ENCODE measurements at regions not wholly inside any gene's neighbourhood (a gene's known extent, or its start where the extent isn't known, plus 50 kb on each side); places are given as distances from the start of the nearest gene placed in this dataset.
A peak's percentile ranks its signal among the peaks of the same experiment; 100 is the strongest.

GRCh38 chr19:32035626-32036025, 309.8 kb upstream of the ZNF507 start:
- Histone ChIP-seq H3K27me3 (ENCODE audit: control insufficient read depth, insufficient read depth, low read length) (peaks cover 3% of the 10 kb centered on the region; the same call in 1 of the 2 replicates), H3K36me3 (ENCODE audit: control insufficient read depth, insufficient read depth, low read length) (no peaks in the 10 kb centered on the region), H3K9me3 (ENCODE audit: control insufficient read depth, insufficient read depth, low read length) (no peaks in the 10 kb centered on the region), H3K4me3 (ENCODE audit: low read depth, low read length) (no peak overlapping the region), H3K9ac (ENCODE audit: low read depth, low read length) (no peak overlapping the region), H3K4me1 (ENCODE audit: control insufficient read depth, insufficient read depth, low read length) (peaks cover 24% of the 10 kb centered on the region), H3K27ac (ENCODE audit: low read depth, low read length) (no peak overlapping the region)

GRCh38 chr19:32038021-32038920, 307.1 kb upstream of the ZNF507 start:
- Histone ChIP-seq H3K4me3 (ENCODE audit: low read depth, low read length) (no peak overlapping the region), H3K27ac (ENCODE audit: low read depth, low read length) (no peak overlapping the region), H3K27me3 (ENCODE audit: control insufficient read depth, insufficient read depth, low read length) (peaks cover 13% of the 10 kb centered on the region), H3K4me1 (ENCODE audit: control insufficient read depth, insufficient read depth, low read length) (peaks cover 34% of the 10 kb centered on the region), H3K9me3 (ENCODE audit: control insufficient read depth, insufficient read depth, low read length) (no peaks in the 10 kb centered on the region), H3K9ac (ENCODE audit: low read depth, low read length) (no peak overlapping the region), H3K36me3 (ENCODE audit: control insufficient read depth, insufficient read depth, low read length) (no peaks in the 10 kb centered on the region)

GRCh38 chr19:32038961-32039360, 306.4 kb upstream of the ZNF507 start:
- Histone ChIP-seq H3K4me1 (ENCODE audit: control insufficient read depth, insufficient read depth, low read length) (peaks cover 34% of the 10 kb centered on the region), H3K9ac (ENCODE audit: low read depth, low read length) (no peak overlapping the region), H3K27ac (ENCODE audit: low read depth, low read length) (no peak overlapping the region), H3K27me3 (ENCODE audit: control insufficient read depth, insufficient read depth, low read length) (peaks cover 13% of the 10 kb centered on the region), H3K4me3 (ENCODE audit: low read depth, low read length) (no peak overlapping the region), H3K9me3 (ENCODE audit: control insufficient read depth, insufficient read depth, low read length) (no peaks in the 10 kb centered on the region), H3K36me3 (ENCODE audit: control insufficient read depth, insufficient read depth, low read length) (no peaks in the 10 kb centered on the region)

- Histone ChIP-seq H3K36me3 (ENCODE audit: control insufficient read depth, insufficient read depth, low read length) (no peaks in the 10 kb centered on the region), H3K27me3 (ENCODE audit: control insufficient read depth, insufficient read depth, low read length) (peaks cover 13% of the 10 kb centered on the region), H3K9ac (ENCODE audit: low read depth, low read length) (no peak overlapping the region), H3K27ac (ENCODE audit: low read depth, low read length) (no peak overlapping the region), H3K4me3 (ENCODE audit: low read depth, low read length) (no peak overlapping the region), H3K9me3 (ENCODE audit: control insufficient read depth, insufficient read depth, low read length) (no peaks in the 10 kb centered on the region), H3K4me1 (ENCODE audit: control insufficient read depth, insufficient read depth, low read length) (peaks cover 34% of the 10 kb centered on the region)
These were observed 306.0 kb upstream of the ZNF507 start for GRCh38 chr19:32039440-32039839.

- no peaks in the 10 kb centered on the region for H3K36me3 ChIP-seq (ENCODE audit: control insufficient read depth, insufficient read depth, low read length)
- no peak overlapping the region for H3K27ac ChIP-seq (ENCODE audit: low read depth, low read length)
- no peak overlapping the region for H3K9ac ChIP-seq (ENCODE audit: low read depth, low read length)
- H3K27me3 ChIP-seq (ENCODE audit: control insufficient read depth, insufficient read depth, low read length): peaks cover 13% of the 10 kb centered on the region
- peaks cover 31% of the 10 kb centered on the region for H3K4me1 ChIP-seq (ENCODE audit: control insufficient read depth, insufficient read depth, low read length)
- H3K4me3 ChIP-seq (ENCODE audit: low read depth, low read length): no peak overlapping the region
- H3K9me3 ChIP-seq (ENCODE audit: control insufficient read depth, insufficient read depth, low read length): no peaks in the 10 kb centered on the region
These were observed 305.2 kb upstream of the ZNF507 start for GRCh38 chr19:32040236-32040635.

- no peak overlapping the region for H3K27ac ChIP-seq (ENCODE audit: low read depth, low read length)
- H3K9me3 ChIP-seq (ENCODE audit: control insufficient read depth, insufficient read depth, low read length): no peaks in the 10 kb centered on the region
- H3K36me3 ChIP-seq (ENCODE audit: control insufficient read depth, insufficient read depth, low read length): no peaks in the 10 kb centered on the region
- no peak overlapping the region for H3K9ac ChIP-seq (ENCODE audit: low read depth, low read length)
- peaks cover 16% of the 10 kb centered on the region for H3K4me1 ChIP-seq (ENCODE audit: control insufficient read depth, insufficient read depth, low read length)
- peak overlapping the region; percentile 76 for H3K4me3 ChIP-seq (ENCODE audit: low read depth, low read length)
- H3K27me3 ChIP-seq (ENCODE audit: control insufficient read depth, insufficient read depth, low read length): peaks cover 13% of the 10 kb centered on the region
These were observed 303.6 kb upstream of the ZNF507 start for GRCh38 chr19:32041681-32042292.

- Histone ChIP-seq H3K27me3 (ENCODE audit: control insufficient read depth, insufficient read depth, low read length) (no peaks in the 10 kb centered on the region; the same call in 1 of the 2 replicates), H3K27ac (ENCODE audit: low read depth, low read length) (no peak overlapping the region), H3K9me3 (ENCODE audit: control insufficient read depth, insufficient read depth, low read length) (no peaks in the 10 kb centered on the region), H3K4me3 (ENCODE audit: low read depth, low read length) (no peak overlapping the region), H3K36me3 (ENCODE audit: control insufficient read depth, insufficient read depth, low read length) (no peaks in the 10 kb centered on the region), H3K9ac (ENCODE audit: low read depth, low read length) (no peak overlapping the region), H3K4me1 (ENCODE audit: control insufficient read depth, insufficient read depth, low read length) (no peaks in the 10 kb centered on the region)
These were observed 297.6 kb upstream of the ZNF507 start for GRCh38 chr19:32047788-32048187.

GRCh38 chr19:32053376-32053775, 292.0 kb upstream of the ZNF507 start:
- no peak overlapping the region for H3K4me3 ChIP-seq (ENCODE audit: low read depth, low read length)
- H3K27ac ChIP-seq (ENCODE audit: low read depth, low read length): no peak overlapping the region
- no peaks in the 10 kb centered on the region for H3K36me3 ChIP-seq (ENCODE audit: control insufficient read depth, insufficient read depth, low read length)
- no peaks in the 10 kb centered on the region for H3K27me3 ChIP-seq (ENCODE audit: control insufficient read depth, insufficient read depth, low read length)
- no peaks in the 10 kb centered on the region for H3K9me3 ChIP-seq (ENCODE audit: control insufficient read depth, insufficient read depth, low read length)
- H3K9ac ChIP-seq (ENCODE audit: low read depth, low read length): no peak overlapping the region
- H3K4me1 ChIP-seq (ENCODE audit: control insufficient read depth, insufficient read depth, low read length): peaks cover 7% of the 10 kb centered on the region; the same call in 1 of the 2 replicates

- no peaks in the 10 kb centered on the region for H3K27me3 ChIP-seq (ENCODE audit: control insufficient read depth, insufficient read depth, low read length)
- H3K9me3 ChIP-seq (ENCODE audit: control insufficient read depth, insufficient read depth, low read length): no peaks in the 10 kb centered on the region
- H3K4me1 ChIP-seq (ENCODE audit: control insufficient read depth, insufficient read depth, low read length): peaks cover 7% of the 10 kb centered on the region; the same call in 1 of the 2 replicates
- H3K36me3 ChIP-seq (ENCODE audit: control insufficient read depth, insufficient read depth, low read length): no peaks in the 10 kb centered on the region
- no peak overlapping the region for H3K9ac ChIP-seq (ENCODE audit: low read depth, low read length)
- H3K27ac ChIP-seq (ENCODE audit: low read depth, low read length): no peak overlapping the region
- no peak overlapping the region for H3K4me3 ChIP-seq (ENCODE audit: low read depth, low read length)
These were observed 291.5 kb upstream of the ZNF507 start for GRCh38 chr19:32053861-32054260.

GRCh38 chr19:32058131-32058530, 287.3 kb upstream of the ZNF507 start:
- peaks cover 12% of the 10 kb centered on the region; the same call in 1 of the 2 replicates for H3K4me1 ChIP-seq (ENCODE audit: control insufficient read depth, insufficient read depth, low read length)
- H3K4me3 ChIP-seq (ENCODE audit: low read depth, low read length): no peak overlapping the region
- no peak overlapping the region for H3K27ac ChIP-seq (ENCODE audit: low read depth, low read length)
- no peaks in the 10 kb centered on the region for H3K36me3 ChIP-seq (ENCODE audit: control insufficient read depth, insufficient read depth, low read length)
- H3K27me3 ChIP-seq (ENCODE audit: control insufficient read depth, insufficient read depth, low read length): no peaks in the 10 kb centered on the region
- no peaks in the 10 kb centered on the region for H3K9me3 ChIP-seq (ENCODE audit: control insufficient read depth, insufficient read depth, low read length)
- no peak overlapping the region for H3K9ac ChIP-seq (ENCODE audit: low read depth, low read length)

- no peak overlapping the region for H3K4me3 ChIP-seq (ENCODE audit: low read depth, low read length)
- H3K27me3 ChIP-seq (ENCODE audit: control insufficient read depth, insufficient read depth, low read length): no peaks in the 10 kb centered on the region
- H3K9me3 ChIP-seq (ENCODE audit: control insufficient read depth, insufficient read depth, low read length): no peaks in the 10 kb centered on the region
- peaks cover 11% of the 10 kb centered on the region; the same call in 1 of the 2 replicates for H3K4me1 ChIP-seq (ENCODE audit: control insufficient read depth, insufficient read depth, low read length)
- no peak overlapping the region for H3K27ac ChIP-seq (ENCODE audit: low read depth, low read length)
- no peaks in the 10 kb centered on the region for H3K36me3 ChIP-seq (ENCODE audit: control insufficient read depth, insufficient read depth, low read length)
- H3K9ac ChIP-seq (ENCODE audit: low read depth, low read length): no peak overlapping the region
These were observed 284.1 kb upstream of the ZNF507 start for GRCh38 chr19:32061315-32061714.

Measured in HUES48 (cell line).